NCI-H1092 (cell line): ENCODE measurements at regions not wholly inside any gene's neighbourhood (a gene's known extent, or its start where the extent isn't known, plus 50 kb on each side); places are given as distances from the start of the nearest gene placed in this dataset.

Experiments
- DNase-seq: peaks from one replicate; lab custom pipeline; 2025; lab: John Stamatoyannopoulos, UW

GRCh38 chr13:22235285-22235949 is 564.5 kb downstream of the FGF9 start:
- no peak for DNase-seq

- no peak for DNase-seq
Measured at GRCh38 chr13:22235950-22236290, 565.0 kb downstream of the FGF9 start.

- DNase-seq = no peak
Measured at GRCh38 chr13:22238269-22238668, 567.4 kb downstream of the FGF9 start.

GRCh38 chr13:22240716-22241115 is 569.8 kb downstream of the FGF9 start:
- DNase-seq = no peak

GRCh38 chr13:22243469-22244163 is 572.7 kb downstream of the FGF9 start:
- no peak for DNase-seq

GRCh38 chr13:22252281-22252830 is 581.5 kb downstream of the FGF9 start:
- DNase-seq = no peak

- no peak for DNase-seq
Measured at GRCh38 chr13:22253107-22253506, 582.2 kb downstream of the FGF9 start.

GRCh38 chr13:22256111-22256639 is 585.3 kb downstream of the FGF9 start:
- DNase-seq = no peak

- no peak for DNase-seq
Measured at GRCh38 chr13:22262001-22262885, 591.4 kb downstream of the FGF9 start.

- DNase-seq = no peak
Measured at GRCh38 chr13:22263185-22263584, 592.3 kb downstream of the FGF9 start.

GRCh38 chr13:22265563-22265962 is 594.7 kb downstream of the FGF9 start:
- no peak for DNase-seq

GRCh38 chr13:22270881-22271280 is 600.0 kb downstream of the FGF9 start:
- DNase-seq = no peak

- no peak for DNase-seq
Measured at GRCh38 chr13:22271903-22272302, 601.0 kb downstream of the FGF9 start.

GRCh38 chr13:22275393-22275792 is 604.5 kb downstream of the FGF9 start:
- DNase-seq = no peak

GRCh38 chr13:22276616-22277015 is 605.7 kb downstream of the FGF9 start:
- DNase-seq = no peak

- peak; percentile 57 for DNase-seq
Measured at GRCh38 chr13:22278336-22278929, 607.6 kb downstream of the FGF9 start.

- DNase-seq = no peak
Measured at GRCh38 chr13:22285867-22286266, 615.0 kb downstream of the FGF9 start.

GRCh38 chr13:22286338-22286737 is 615.5 kb downstream of the FGF9 start:
- no peak for DNase-seq

- no peak for DNase-seq
Measured at GRCh38 chr13:22287343-22287920, 616.6 kb downstream of the FGF9 start.

GRCh38 chr13:22288496-22288895 is 617.6 kb downstream of the FGF9 start:
- no peak for DNase-seq

GRCh38 chr13:22289711-22290110 is 618.8 kb downstream of the FGF9 start:
- DNase-seq = no peak

GRCh38 chr13:22298530-22298929 is 627.7 kb downstream of the FGF9 start:
- no peak for DNase-seq
